ENCODE measurements at regions not wholly inside any gene's neighbourhood (a gene's known extent, or its start where the extent isn't known, plus 50 kb on each side); places are given as distances from the start of the nearest gene placed in this dataset.
A peak's percentile ranks its signal among the peaks of the same experiment; 100 is the strongest.
"Not testable (repeated sequence)": the region's sequence is repeated elsewhere in the genome, so short reads cannot be mapped to it uniquely, and the experiment has no call there.

DNA sequence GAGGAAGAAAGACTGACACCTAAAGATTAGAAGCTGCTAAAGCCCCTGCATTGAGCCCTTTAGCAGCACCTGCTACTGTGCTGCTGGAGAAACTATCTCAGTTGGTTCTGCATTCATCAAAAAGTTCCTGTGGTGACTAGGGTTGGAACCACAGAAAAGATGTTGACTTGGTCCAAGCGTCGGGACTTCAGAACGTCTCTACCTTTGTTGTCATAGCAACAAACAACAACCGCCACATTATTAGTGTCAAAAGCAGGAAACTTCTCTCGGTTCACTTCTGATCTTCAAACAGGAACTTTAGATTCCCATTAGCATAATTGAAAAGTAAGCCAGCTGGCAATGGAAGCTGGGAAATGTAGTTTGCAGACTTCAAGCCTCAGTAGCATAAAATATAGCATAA, 368.0 kb downstream of the SEC23A start:
- DNase-seq (ENCODE audit: low spot score) = no peak
- in situ Hi-C loops (cut with HindIII; ENCODE audit: low sequenced_read_pairs) = no loop called here

DNA sequence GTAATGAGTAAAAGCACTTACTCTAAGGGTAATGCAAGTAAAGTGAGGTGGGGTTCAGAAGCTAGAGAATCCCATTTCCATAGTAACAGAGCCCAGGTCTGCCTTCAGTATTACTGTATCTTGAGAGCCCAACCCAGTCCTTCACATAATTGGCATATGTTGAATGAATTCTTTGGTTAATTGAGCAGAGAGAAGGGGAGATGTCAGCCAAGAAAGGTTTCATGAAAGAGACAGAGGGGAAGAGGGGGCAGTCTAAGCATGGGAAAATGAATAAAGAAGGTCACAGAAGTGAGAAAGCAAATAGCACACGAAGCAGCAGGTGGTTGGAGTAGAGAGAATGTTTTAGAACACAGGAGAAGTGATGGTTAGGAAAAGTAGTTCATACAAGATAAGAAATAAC, 371.1 kb downstream of the SEC23A start:
- in situ Hi-C loops (cut with HindIII; ENCODE audit: low sequenced_read_pairs) = no loop called here
- DNase-seq (ENCODE audit: low spot score) = no peak

DNA sequence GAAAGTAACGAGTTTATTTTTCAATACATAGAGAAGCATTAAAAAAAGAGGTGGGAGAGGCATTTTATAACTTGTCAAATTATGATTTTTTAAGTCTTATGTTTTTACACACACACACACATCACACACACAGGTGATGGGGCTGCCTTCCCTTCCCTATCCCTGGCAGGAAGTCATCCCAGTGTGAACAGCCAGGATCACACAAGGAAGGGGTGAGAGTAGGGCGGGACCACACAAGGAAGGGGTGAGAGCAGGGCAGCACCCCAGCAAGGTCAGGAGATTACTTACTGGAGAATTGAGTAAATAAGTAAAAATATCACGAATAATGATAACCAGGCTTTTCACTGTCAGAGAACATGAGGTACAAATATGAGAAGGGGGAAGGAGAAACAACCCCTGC, 372.6 kb downstream of the SEC23A start:
- in situ Hi-C loops (cut with HindIII; ENCODE audit: low sequenced_read_pairs) = no loop called here
- no peak for DNase-seq (ENCODE audit: low spot score)

DNA sequence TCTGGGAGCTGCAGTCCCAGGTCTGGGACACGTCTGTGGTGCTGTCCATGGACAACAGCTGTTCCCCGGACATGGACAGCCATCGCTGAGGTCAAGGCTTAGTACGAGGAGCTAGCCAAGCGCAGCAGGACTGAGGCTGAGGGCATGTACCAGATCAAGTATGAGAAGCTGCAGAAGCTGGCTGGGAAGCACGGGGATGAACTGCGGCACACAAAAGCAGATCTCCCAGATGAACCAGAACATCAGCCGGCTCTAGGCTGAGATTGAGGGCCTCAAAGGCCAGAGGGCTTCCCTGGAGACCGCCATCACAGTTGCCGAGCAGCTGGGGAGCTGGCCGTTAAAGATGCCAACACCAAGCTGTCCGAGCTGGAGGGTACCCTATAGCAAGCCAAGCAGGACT, 375.3 kb downstream of the SEC23A start:
- DNase-seq (ENCODE audit: low spot score) = no peak
- in situ Hi-C loops (cut with HindIII; ENCODE audit: low sequenced_read_pairs) = no loop called here

DNA sequence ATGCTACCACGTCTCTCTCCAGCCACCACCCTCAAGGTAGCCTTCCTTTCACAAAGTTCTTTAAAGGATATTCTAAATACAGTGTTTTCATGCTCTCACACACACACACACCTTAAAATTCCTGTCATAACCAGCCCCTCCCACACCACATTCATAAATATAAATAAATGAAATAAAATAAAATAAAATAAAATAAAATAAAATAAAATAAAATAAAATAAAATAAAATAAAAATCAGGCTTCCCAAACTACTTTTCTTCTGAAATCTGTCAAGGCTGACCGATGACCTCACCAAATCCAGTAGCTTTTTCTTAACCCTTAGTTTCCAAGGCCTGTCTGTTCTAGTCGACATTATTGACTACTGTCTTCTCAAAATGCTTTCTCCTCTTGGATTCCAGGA, 378.4 kb downstream of the SEC23A start:
- DNase-seq (ENCODE audit: low spot score) = no peak
- in situ Hi-C loops (cut with HindIII; ENCODE audit: low sequenced_read_pairs) = no loop called here

DNA sequence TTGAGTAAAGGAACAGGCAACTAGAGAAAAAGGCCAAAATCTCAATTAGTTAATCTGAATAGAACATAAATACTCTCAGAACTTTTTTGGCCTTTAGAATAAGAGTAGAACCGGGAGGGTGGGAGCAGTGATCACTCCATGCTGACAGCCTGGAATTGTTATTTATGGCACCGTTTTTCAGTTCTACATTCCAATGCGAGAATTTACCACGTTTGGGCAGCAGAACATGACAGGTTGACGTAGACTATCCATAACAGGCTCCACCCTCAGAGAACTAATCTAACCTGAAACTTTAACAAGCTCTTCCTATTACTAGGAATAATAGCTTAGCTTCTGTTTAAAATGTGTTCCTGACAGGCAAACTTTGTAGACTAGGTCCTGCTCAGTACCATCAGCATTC, 379.1 kb downstream of the SEC23A start:
- in situ Hi-C loops (cut with HindIII; ENCODE audit: low sequenced_read_pairs) = no loop called here
- DNase-seq (ENCODE audit: low spot score) = no peak

DNA sequence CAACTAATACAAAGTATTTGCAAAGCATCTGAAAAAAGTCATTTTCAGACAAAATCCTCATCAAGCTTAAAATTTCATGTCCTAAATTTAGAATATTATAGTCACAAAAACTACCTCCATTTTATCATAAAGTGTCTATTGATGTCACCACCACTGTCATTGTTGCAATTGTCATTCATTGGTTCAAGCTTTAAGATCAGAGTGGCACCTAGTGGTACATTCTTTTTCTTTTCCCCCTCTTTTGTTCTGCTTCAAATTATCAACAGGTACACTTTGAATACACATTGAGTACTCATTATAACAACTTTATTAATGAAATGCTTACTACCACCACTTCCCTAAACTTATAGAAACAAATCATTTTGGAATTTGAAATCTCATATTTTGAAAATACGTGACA, 379.8 kb downstream of the SEC23A start:
- DNase-seq (ENCODE audit: low spot score) = no peak
- in situ Hi-C loops (cut with HindIII; ENCODE audit: low sequenced_read_pairs) = no loop called here

DNA sequence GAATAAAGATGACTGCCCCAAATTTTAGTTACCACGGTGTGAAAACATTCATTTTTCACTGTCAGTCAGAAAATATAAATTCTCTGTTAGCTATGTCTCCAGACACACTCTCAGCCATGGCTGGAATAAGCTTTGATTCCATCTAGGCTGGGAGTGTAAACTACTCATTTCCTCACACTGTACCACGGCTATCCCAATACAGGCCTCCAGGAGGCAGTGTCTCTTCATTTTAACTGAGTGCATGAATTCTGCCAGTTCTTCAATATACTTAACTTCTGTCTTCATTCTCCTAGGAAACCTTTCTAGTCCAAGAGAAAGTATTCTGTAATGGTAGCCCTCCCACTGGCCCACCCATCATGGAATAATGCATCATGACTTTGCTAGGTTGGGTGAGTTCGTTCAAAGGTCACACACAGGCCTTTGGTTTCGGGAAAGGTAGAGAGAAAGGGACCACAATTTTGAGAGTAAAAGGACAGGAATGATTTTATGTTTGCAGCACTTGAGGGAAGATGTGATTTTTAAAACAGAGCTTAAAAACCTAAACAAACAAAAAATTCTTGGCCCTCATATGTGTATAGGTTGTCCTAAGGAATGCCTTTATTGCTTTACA, 381.1 kb downstream of the SEC23A start:
- in situ Hi-C loops (cut with HindIII; ENCODE audit: low sequenced_read_pairs) = no loop called here
- peak; percentile 34 for DNase-seq (ENCODE audit: low spot score)

DNA sequence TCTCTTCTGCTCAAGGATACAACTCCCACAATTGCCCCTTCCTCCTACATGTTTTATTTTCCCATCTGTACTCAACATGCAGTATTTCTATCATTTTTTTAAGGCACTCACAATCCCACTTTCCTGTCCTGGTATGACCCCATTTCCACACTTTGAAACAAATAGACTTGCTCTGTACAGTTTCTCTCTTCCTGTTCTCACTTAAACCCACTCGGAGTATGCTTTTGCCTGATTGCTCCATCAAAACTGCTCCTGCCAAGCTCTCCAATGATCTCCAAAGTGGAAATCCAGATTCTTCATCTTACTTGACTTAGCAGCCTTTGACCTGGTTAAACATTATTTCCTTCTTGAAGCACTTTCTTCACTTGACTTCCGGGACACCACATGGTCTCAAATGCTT, 384.5 kb downstream of the SEC23A start:
- in situ Hi-C loops (cut with HindIII; ENCODE audit: low sequenced_read_pairs) = no loop called here
- no peak for DNase-seq (ENCODE audit: low spot score)

DNA sequence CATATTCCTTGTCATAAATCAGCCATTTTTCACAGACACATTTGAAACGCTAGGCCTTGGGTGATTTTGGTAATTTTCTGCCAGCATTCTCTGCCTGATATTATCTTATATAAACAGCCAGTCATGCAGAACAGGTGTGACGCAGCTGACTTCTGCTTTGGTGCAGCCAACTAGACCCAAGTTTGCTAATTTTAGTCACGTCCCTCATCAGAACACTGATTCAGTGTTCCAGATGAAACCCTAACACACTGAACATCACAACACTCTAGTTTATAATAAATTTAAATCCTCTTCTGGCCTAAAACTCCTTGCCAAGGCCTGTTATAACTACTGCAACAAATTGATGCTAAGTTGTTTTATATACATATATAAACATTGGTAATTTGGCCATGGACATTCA, 386.1 kb downstream of the SEC23A start:
- no peak for DNase-seq (ENCODE audit: low spot score)
- in situ Hi-C loops (cut with HindIII; ENCODE audit: low sequenced_read_pairs) = no loop called here

DNA sequence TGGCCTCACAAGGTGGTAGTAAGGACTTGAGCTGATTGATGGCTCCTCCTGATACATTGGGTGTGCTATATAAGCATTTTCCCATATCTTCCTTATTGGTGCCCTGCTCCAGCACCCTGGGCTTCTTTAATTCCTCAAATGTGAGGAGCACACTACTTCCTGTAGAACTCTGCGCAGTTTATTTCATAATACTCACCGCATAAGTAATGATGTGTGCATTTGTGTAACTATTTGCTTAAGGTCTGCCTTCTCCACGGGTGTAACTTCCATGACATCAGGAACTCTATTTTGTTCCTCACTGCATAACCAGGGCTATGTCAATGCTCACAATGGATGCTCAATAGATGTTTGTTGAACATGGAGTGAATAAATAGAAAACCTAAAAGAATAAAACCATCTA, 392.2 kb downstream of the SEC23A start:
- in situ Hi-C loops (cut with HindIII; ENCODE audit: low sequenced_read_pairs) = no loop called here

DNA sequence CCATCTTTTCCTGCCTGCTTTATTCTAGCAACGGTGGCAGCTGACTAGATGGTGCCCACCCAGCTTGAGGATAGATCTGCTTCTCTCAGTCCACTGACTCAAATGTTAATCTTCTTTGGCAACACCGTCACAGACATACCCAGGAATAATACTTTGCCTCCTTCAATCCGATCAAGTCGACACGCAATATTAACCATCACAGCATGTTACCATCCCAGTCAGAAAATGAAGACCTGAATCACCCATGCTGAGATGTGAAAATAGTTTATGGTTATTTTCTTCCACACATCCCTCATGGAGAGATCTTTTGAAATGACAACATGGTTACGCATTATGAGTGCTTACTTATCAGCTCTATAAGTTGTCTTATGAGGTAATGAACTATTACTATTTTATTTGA, 392.8 kb downstream of the SEC23A start:
- in situ Hi-C loops (cut with HindIII; ENCODE audit: low sequenced_read_pairs) = no loop called here
- DNase-seq (ENCODE audit: low spot score) = no peak

More for the DNA sequence above, 392.2 kb downstream of the SEC23A start:
- DNase-seq (ENCODE audit: low spot score) = no peak

DNA sequence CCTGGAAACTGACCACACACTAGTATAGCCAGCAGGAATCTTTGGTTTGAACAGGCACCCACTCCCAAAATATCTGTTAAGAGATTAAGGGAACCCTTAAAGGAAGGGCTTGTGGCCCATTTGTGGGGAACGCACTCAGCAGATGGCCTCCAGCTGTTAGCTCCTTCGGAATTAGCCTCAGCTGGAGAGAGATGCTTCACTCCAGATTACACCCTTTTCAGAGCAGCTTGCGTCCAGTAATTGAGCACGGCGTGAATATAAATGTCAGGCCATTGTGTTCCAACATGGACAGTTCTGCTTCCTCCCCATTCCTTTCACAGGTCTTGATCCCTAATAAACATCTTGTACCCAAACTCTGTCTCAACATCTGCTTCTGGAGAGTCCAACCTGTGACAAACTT, 397.8 kb downstream of the SEC23A start:
- DNase-seq (ENCODE audit: low spot score) = no peak
- in situ Hi-C loops (cut with HindIII; ENCODE audit: low sequenced_read_pairs) = no loop called here

DNA sequence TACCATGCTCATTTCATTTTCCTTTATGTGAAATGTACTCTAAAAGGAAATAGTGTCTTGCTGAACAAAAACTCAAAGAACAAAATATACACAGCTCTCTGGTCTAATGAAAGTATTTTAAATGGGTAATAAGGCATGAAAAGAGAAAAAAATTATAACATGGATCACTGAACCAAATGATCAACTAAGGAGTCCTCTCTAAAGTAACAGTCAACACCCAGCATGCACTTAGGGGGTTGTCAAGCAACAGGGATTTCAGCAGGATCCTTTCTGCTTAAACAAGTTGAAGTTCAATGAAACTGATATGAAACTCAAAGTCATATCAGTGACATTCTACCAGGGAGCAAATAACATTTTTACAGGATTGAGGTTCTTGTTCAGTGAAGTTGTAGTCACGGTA, 398.8 kb downstream of the SEC23A start:
- in situ Hi-C loops (cut with HindIII; ENCODE audit: low sequenced_read_pairs) = no loop called here

DNA sequence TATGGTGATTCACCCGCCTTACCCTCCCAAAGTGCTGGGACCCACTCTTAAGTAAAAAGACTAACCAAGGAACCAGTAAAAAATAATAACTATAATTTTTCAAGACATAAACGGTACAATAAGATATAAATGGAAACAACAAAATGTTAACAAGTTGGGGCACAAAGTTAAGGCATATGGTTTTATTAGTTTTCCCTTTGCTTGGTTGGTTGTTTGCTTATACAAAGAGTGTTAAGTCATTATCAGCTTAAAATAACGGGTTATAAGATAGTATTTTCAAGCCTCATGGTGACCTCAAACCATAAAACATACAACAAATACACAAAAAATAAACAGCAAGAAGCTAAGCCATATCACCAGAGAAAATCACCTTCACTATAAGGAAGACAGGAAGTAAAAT, 406.1 kb downstream of the SEC23A start:
- in situ Hi-C loops (cut with HindIII; ENCODE audit: low sequenced_read_pairs) = no loop called here
- DNase-seq (ENCODE audit: low spot score) = no peak

More for the DNA sequence above, 398.8 kb downstream of the SEC23A start:
- DNase-seq (ENCODE audit: low spot score) = no peak

DNA sequence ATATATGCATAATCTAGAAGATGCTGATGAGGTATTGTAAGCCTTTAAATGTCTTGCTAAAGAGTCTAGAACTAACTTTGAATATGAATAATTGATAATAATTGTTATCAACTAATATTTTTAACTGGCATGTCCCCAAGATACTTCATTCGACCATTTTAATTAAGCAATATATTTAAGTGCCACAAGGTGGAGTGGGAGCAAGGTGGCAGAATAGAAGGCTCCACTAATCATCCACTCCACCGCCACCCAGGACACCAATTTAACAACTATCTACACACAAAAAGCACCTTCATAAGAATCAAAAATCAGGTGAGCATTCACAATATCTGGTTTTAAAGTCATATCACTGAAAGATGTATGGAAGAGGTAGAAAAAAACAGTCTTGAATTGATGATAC, 409.6 kb downstream of the SEC23A start:
- in situ Hi-C loops (cut with HindIII; ENCODE audit: low sequenced_read_pairs) = no loop called here
- no peak for DNase-seq (ENCODE audit: low spot score)

DNA sequence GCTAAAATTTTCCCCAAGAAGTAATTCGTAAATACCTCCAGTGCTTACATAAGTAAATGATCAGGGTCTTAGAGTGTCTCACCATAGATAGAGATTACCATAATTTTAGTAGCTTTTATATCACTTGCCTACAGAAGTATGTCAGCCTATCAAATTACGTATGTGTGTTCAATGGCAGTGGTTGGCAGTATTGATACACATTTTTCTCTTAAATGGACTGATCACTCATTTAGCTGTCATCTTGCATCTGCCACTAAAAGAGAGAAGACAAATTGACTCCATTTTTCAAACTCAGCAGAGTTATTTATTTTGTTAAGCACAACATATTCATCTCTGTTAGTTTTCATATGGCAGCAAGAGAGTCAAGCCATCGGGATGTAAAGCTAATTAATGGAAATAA, 413.1 kb upstream of the CLEC14A start:
- DNase-seq (ENCODE audit: low spot score) = no peak
- in situ Hi-C loops (cut with HindIII; ENCODE audit: low sequenced_read_pairs) = no loop called here

DNA sequence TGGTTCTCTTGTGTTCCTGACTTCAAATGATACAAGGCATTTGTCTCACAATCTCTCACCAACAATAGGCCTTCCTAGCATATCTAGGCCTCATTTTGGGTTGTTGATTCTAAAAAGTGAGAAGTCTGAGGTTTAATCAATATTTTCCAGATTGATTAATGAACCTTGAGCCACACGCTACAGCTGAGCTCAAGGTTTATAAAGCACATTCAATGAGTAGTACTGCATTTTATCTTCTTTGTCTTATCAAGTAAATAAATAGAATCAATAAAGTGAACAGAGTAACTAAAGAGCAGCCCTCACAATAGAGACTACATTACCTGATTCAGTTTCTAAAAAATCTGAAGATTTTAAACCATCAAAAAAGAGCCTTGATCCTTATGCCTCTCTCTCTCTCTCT, 407.5 kb upstream of the CLEC14A start:
- DNase-seq (ENCODE audit: low spot score) = no peak
- in situ Hi-C loops (cut with HindIII; ENCODE audit: low sequenced_read_pairs) = no loop called here

DNA sequence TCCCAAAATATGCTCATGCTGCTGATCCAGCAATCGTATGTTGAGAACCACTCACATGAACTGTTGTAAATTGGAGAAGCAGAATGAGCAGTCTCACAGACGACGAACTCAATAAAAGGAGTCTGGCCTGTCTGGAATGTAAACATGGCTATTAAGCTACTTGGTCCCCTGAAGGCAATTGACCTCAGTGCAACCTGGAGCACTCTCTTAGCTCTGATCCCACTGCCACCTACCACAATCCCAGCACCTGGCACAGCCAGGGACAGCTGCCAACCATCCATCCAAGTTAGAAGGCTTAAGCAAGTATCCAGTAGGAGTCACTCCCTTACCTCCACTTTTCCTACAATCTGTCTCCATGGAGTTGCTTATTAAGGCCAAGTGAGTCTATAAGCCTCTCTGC, 406.9 kb upstream of the CLEC14A start:
- no peak for DNase-seq (ENCODE audit: low spot score)
- in situ Hi-C loops (cut with HindIII; ENCODE audit: low sequenced_read_pairs) = no loop called here

DNA sequence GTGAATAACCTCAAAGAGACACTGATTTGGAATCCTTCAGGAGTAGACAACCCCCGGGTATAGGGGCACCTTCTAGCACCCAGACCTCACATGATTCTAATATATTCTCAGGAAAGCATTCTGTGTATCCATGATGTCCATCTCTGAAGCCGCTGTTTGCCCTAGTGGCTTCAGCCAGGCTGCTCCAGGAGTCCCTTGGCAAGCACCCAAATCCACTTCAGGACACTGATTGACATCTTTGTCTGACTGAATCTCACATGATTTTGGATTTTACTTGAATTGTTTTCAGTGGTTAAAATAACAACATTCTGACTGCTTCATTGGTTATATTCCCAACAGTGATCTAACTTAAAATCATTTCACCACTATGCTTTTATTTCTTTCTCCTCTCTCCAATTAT, 390.5 kb upstream of the CLEC14A start:
- in situ Hi-C loops (cut with HindIII; ENCODE audit: low sequenced_read_pairs) = no loop called here
- no peak for DNase-seq (ENCODE audit: low spot score)

DNA sequence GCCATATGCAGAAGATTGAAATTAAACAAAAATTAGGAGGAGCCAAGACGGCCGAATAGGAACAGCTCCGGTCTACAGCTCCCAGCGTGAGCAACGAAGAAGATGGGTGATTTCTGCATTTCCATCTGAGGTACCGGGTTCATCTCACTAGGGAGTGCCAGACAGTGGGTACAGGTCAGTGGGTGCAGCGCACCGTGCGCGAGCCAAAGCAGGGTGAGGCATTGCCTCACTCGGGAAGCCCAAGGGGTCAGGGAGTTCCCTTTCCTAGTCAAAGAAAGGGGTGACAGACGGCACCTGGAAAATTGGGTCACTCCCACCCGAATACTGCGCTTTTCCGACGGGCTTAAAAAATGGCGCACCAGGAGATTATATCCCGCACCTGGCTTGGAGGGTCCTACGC, 379.0 kb upstream of the CLEC14A start:
- DNase-seq (ENCODE audit: low spot score); in situ Hi-C loops (cut with HindIII; ENCODE audit: low sequenced_read_pairs): not testable (repeated sequence)

DNA sequence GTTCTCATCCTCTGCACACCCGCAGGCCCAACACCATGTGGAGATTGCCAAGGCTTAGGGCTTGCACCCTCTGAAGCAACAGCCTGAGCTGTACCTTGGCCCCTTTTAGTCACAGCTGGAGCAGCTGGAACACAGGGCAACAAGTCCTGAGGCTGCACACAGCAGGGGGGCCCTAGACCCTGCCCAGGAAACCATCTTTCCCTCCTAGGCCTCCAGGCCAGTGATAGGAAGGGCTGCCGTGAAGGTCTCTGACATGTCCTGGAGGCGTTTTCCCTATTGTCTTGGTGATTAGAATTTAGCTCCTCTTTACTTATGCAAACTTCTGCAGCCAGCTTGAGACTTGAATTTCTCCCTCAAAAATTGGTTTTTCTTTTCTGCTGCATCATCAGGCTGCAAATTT, 373.5 kb upstream of the CLEC14A start:
- no peak for DNase-seq (ENCODE audit: low spot score)
- in situ Hi-C loops (cut with HindIII; ENCODE audit: low sequenced_read_pairs) = no loop called here
